Suppressor macrophage treated with lipopolysaccharide for 1 hour (primary cell): ENCODE measurements at regions not wholly inside any gene's neighbourhood (a gene's known extent, or its start where the extent isn't known, plus 50 kb on each side); places are given as distances from the start of the nearest gene placed in this dataset.

ENCODE experiments used
- DNase-seq, 3 donors: peaks; one replicate each; pipeline ENCODE4 v3.0.0-alpha.2; 2020 to 2022

GRCh38 chr4:124797223-124797622 is 84.7 kb upstream of the ANKRD50 start:
- DNase-seq: no peak

GRCh38 chr4:124790471-124790870 is 77.9 kb upstream of the ANKRD50 start:
- DNase-seq: no peak

- no peak for DNase-seq
Observed at GRCh38 chr4:124786634-124787033, 74.1 kb upstream of the ANKRD50 start.

GRCh38 chr4:124785645-124786044 is 73.1 kb upstream of the ANKRD50 start:
- DNase-seq: no peak

- no peak for DNase-seq
Observed at GRCh38 chr4:124783847-124784246, 71.3 kb upstream of the ANKRD50 start.

- no peak for DNase-seq
Observed at GRCh38 chr4:124777007-124777406, 64.5 kb upstream of the ANKRD50 start.

GRCh38 chr4:124768596-124769365 is 56.2 kb upstream of the ANKRD50 start:
- no peak for DNase-seq

- no peak for DNase-seq
Observed at GRCh38 chr4:124762956-124763355, 50.4 kb upstream of the ANKRD50 start.
